Chondrocyte (in vitro differentiated cells): ENCODE measurements at regions not wholly inside any gene's neighbourhood (a gene's known extent, or its start where the extent isn't known, plus 50 kb on each side); places are given as distances from the start of the nearest gene placed in this dataset.
"Not testable (repeated sequence)": the region's sequence is repeated elsewhere in the genome, so short reads cannot be mapped to it uniquely, and the experiment has no call there.

Experiments used
- DNase-seq: peaks from one replicate; pipeline ENCODE4 v3.0.0; 2021; ENCODE audit warnings: mixed read lengths, low spot score
- H3K27ac Mint-ChIP-seq: one replicate; pipeline ENCODE4 v1.8.0; 2021; ENCODE audit warnings: mild to moderate bottlenecking, moderate library complexity, mixed read lengths; ENCODE audit not compliant: unreplicated experiment
- H3K27me3 Mint-ChIP-seq: 2 replicates; pipeline ENCODE4 v1.8.0; 2021; ENCODE audit warnings: low read depth, mixed read lengths
- H3K36me3 Mint-ChIP-seq: 2 replicates; pipeline ENCODE4 v1.8.0; 2021; ENCODE audit warnings: low read depth, mixed read lengths
- H3K4me1 Mint-ChIP-seq: 2 replicates; pipeline ENCODE4 v1.8.0; 2021; ENCODE audit warnings: low read depth, mild to moderate bottlenecking, mixed read lengths
- H3K4me3 Mint-ChIP-seq: one replicate; pipeline ENCODE4 v1.8.0; 2021; ENCODE audit warnings: mild to moderate bottlenecking, moderate library complexity, mixed read lengths; ENCODE audit not compliant: unreplicated experiment
- H3K9me3 Mint-ChIP-seq: 2 replicates; pipeline ENCODE4 v1.8.0; 2021; ENCODE audit warnings: low read depth, mixed read lengths
- TF ChIP-seq, protein P1 (sequence below): fragments of 200-600 bp; sonication (generic); IDR thresholded peaks from 2 replicates; pipeline ENCODE4 v1.5.0; 2021; ENCODE audit warnings: antibody characterized with exemption, mild to moderate bottlenecking, moderate library complexity

DNA sequence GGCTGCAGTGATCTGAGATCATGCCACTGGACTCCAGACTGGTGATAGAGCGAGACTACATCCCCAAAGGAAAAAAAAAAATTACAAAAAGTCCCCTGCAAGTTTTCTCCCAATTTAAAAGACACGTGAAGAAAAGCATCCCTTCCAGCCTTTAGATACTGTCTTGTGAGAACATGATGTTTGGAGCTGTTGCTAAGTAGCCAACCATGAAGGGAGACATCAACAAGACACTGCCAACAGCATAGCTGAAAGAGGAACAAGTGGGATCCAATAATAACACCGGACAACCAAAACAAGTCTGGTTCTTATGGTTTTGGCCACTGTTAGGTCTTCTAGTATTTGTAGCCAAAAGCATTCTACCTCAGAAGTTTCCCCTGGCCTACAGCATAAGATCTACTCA is 118.9 kb upstream of the CCDC180 start:
- Mint-ChIP-seq H3K4me3 (no peak overlapping the region), H3K9me3 (peaks cover 4% of the 10 kb centered on the region), H3K27me3 (no peaks in the 10 kb centered on the region), H3K36me3 (peaks cover 2% of the 10 kb centered on the region), H3K4me1 (no peaks in the 10 kb centered on the region), H3K27ac (no peak overlapping the region)
- TF ChIP-seq, protein P1, sequence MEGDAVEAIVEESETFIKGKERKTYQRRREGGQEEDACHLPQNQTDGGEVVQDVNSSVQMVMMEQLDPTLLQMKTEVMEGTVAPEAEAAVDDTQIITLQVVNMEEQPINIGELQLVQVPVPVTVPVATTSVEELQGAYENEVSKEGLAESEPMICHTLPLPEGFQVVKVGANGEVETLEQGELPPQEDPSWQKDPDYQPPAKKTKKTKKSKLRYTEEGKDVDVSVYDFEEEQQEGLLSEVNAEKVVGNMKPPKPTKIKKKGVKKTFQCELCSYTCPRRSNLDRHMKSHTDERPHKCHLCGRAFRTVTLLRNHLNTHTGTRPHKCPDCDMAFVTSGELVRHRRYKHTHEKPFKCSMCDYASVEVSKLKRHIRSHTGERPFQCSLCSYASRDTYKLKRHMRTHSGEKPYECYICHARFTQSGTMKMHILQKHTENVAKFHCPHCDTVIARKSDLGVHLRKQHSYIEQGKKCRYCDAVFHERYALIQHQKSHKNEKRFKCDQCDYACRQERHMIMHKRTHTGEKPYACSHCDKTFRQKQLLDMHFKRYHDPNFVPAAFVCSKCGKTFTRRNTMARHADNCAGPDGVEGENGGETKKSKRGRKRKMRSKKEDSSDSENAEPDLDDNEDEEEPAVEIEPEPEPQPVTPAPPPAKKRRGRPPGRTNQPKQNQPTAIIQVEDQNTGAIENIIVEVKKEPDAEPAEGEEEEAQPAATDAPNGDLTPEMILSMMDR: no peak
- DNase-seq: no peak

DNA sequence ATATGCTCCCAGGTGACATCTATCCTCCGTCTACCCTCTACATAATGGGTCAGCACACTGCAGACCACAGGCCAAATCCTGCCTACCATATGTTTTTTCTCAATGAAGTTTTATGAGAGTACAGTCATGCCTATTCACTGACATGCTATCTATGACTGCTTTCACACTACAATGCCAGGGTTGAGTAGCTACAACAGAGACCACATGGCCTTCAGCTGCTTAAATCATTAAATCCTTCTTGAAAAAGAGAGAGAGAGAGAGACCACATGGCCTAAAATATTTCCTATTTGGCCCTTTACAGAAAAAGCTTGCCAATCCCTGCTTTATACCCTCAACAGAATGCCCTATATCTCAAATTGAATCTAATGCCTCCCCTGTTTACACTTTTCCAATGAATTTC is 119.8 kb upstream of the CCDC180 start:
- H3K9me3 Mint-ChIP-seq, H3K27ac Mint-ChIP-seq, H3K27me3 Mint-ChIP-seq, H3K4me3 Mint-ChIP-seq, H3K4me1 Mint-ChIP-seq, H3K36me3 Mint-ChIP-seq, DNase-seq: not testable (repeated sequence)

GRCh38 chr9:97186493-97186892 is 121.0 kb upstream of the CCDC180 start:
- Mint-ChIP-seq H3K36me3 (peaks cover 2% of the 10 kb centered on the region), H3K4me3 (no peak overlapping the region), H3K4me1 (no peaks in the 10 kb centered on the region), H3K27ac (no peak overlapping the region), H3K27me3 (no peaks in the 10 kb centered on the region), H3K9me3 (no peaks in the 10 kb centered on the region)
- no peak for DNase-seq
- TF ChIP-seq, protein P1: no peak

DNA sequence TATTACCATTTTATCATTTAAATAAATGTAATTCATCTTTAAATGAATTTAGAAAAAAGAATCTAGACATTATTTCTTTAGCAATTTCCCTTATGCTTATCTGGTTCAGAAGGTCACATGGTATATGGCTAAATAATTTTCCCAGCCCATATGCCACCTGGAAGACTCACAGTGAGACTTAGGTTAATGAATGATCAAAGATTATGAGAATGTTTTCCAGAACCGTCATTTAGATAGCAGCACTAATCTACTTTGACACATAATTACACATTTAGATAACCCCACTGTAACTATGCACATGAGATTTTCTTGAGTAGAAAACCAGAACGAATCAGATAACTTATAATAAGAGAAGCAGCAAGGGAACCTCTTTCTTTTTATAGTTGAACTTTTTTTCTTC is 124.9 kb upstream of the CCDC180 start:
- H3K27me3 Mint-ChIP-seq, H3K36me3 Mint-ChIP-seq, H3K4me3 Mint-ChIP-seq, H3K9me3 Mint-ChIP-seq, H3K4me1 Mint-ChIP-seq, H3K27ac Mint-ChIP-seq, DNase-seq: not testable (repeated sequence)

DNA sequence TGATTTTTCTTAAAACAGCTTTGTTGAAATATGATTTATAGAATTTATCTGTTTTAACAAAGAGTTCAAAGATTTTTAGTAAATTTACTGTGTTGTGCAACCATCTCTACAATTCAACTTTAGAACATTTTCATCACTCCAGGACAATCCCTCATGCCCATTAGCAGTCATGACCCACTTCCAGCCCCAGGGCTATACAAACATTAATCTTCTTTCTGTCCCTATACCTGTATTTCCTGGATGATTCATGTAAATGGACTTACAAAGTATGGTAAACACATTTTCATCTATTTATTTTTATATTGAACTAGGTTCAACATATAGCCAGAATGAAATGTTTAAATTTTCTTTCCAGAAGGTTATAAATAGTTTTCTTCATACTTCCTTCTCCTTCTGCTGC is 127.8 kb upstream of the CCDC180 start:
- TF ChIP-seq, protein P1: no peak
- H3K36me3 Mint-ChIP-seq: peaks cover under 1% of the 10 kb centered on the region
- H3K9me3 Mint-ChIP-seq: no peaks in the 10 kb centered on the region
- DNase-seq: no peak
- H3K27me3 Mint-ChIP-seq: no peaks in the 10 kb centered on the region
- H3K4me1 Mint-ChIP-seq: peaks cover 8% of the 10 kb centered on the region
- H3K27ac Mint-ChIP-seq: no peak overlapping the region
- no peak overlapping the region for H3K4me3 Mint-ChIP-seq

GRCh38 chr9:97176206-97176605 is 131.3 kb upstream of the CCDC180 start:
- peaks cover 3% of the 10 kb centered on the region for H3K27me3 Mint-ChIP-seq
- H3K9me3 Mint-ChIP-seq: peaks cover 5% of the 10 kb centered on the region
- no peak overlapping the region for H3K4me3 Mint-ChIP-seq
- H3K4me1 Mint-ChIP-seq: peaks cover 8% of the 10 kb centered on the region
- H3K27ac Mint-ChIP-seq: no peak overlapping the region
- DNase-seq: no peak
- TF ChIP-seq, protein P1: no peak
- peaks cover 5% of the 10 kb centered on the region for H3K36me3 Mint-ChIP-seq

GRCh38 chr9:97168174-97168573 is 129.2 kb upstream of the CTSV start:
- H3K27me3 Mint-ChIP-seq, H3K4me3 Mint-ChIP-seq, H3K27ac Mint-ChIP-seq, H3K36me3 Mint-ChIP-seq, H3K4me1 Mint-ChIP-seq, DNase-seq, H3K9me3 Mint-ChIP-seq: not testable (repeated sequence)

DNA sequence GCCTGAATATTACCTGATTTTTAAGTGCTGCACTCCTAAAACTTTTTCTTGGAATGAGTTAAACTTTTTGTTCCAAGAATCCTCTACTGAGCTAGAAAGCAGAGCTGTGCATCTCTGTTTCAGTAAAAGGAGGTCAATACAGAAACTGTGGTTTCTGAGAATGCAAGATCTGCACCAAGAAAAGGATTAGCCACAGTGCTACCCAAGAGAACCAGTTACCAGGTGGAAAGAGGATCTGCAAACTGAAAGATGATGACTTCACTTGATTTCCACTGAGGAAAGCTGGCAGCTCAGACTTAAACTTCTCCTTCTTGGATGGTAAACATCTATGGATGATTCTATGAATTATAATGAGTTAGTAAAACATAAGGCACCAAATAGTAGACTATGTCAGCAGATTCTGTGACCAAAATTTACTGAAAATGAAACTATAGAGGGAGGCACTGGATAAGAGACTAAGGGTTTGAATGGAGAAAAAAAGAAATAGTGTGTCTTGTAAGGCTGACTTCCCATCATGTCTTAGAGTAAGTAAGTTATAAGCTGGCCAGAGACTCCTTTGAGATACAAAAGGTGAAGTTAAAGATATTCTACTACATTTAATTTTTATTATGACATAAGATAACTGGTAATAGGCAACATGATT is 127.7 kb upstream of the CTSV start:
- not testable (repeated sequence) for H3K36me3 Mint-ChIP-seq, DNase-seq, H3K4me3 Mint-ChIP-seq, H3K27ac Mint-ChIP-seq, H3K9me3 Mint-ChIP-seq, H3K27me3 Mint-ChIP-seq, H3K4me1 Mint-ChIP-seq
